ENCODE measurements at regions not wholly inside any gene's neighbourhood (a gene's known extent, or its start where the extent isn't known, plus 50 kb on each side); places are given as distances from the start of the nearest gene placed in this dataset.

GRCh38 chr11:31922450-31922849, 111.3 kb upstream of the PAX6 start:
- Histone ChIP-seq H3K4ac (replicated peaks; ENCODE audit: insufficient read length, low read depth, low read length) (no peak overlapping the region), H3K9ac (replicated peaks in 1 of 4; ENCODE audit: extremely low read depth in 1 of 4, low read depth in 3 of 4, low read length in 3 of 4) (no peak overlapping the region), H4K20me1 (replicated peaks in 1 of 2; ENCODE audit: control insufficient read depth in 1 of 2, insufficient read depth in 2 of 2, low read length in 2 of 2) (no peaks in the 10 kb centered on the region), H3K18ac (ENCODE audit: extremely low read depth, low read length) (no peak overlapping the region), H3K4me3 (ENCODE audit: extremely low read depth in 1 of 4, insufficient read depth in 2 of 4, low read depth in 3 of 4, low read length in 4 of 4) (no peak overlapping the region), H3K79me1 (ENCODE audit: low read depth, low read length) (no peaks in the 10 kb centered on the region), H3K4me1 (replicated peaks in 1 of 4; ENCODE audit: control insufficient read depth in 3 of 4, insufficient read depth in 4 of 4, low read length in 3 of 4) (no peaks in the 10 kb centered on the region), H3K56ac (replicated peaks; ENCODE audit: insufficient read length, low read depth, low read length) (no peak overlapping the region), H4K91ac (replicated peaks; ENCODE audit: insufficient read length, low read length) (no peak overlapping the region), H3K27ac (ENCODE audit: low read depth, low read length) (no peak overlapping the region), H2BK20ac (ENCODE audit: low read length) (no peak overlapping the region), H2BK15ac (ENCODE audit: low read length) (no peak overlapping the region), H2BK12ac (ENCODE audit: low read depth, low read length) (no peak overlapping the region), H3K14ac (ENCODE audit: insufficient read length) (no peak overlapping the region), H3K23ac (ENCODE audit: insufficient read length) (no peak overlapping the region), H2AK5ac (ENCODE audit: low read depth, low read length) (no peak overlapping the region), H2AFZ (ENCODE audit: low read length) (no peak overlapping the region), H3K27me3 (replicated peaks in 1 of 4; ENCODE audit: control insufficient read depth in 3 of 4, extremely low read depth in 1 of 4, insufficient read depth in 3 of 4, low read length in 3 of 4) (no peaks in the 10 kb centered on the region), H3K36me3 (ENCODE audit: control insufficient read depth in 2 of 4, insufficient read depth in 4 of 4, low read length in 3 of 4) (no peaks in the 10 kb centered on the region), H3K79me2 (ENCODE audit: control insufficient read depth in 1 of 2, insufficient read depth in 2 of 2, low read length in 2 of 2) (no peaks in the 10 kb centered on the region), H3K9me3 (ENCODE audit: insufficient read depth in 2 of 2, low read depth in 1 of 2, low read length in 1 of 2) (no peaks in the 10 kb centered on the region), H4K8ac (ENCODE audit: extremely low read depth, insufficient read depth, low read length) (no peak overlapping the region), H3K4me2 (ENCODE audit: insufficient read depth in 1 of 2, low read depth in 2 of 2, low read length in 2 of 2) (no peak overlapping the region), H3K23me2 (ENCODE audit: low read depth, low read length) (no peaks in the 10 kb centered on the region), H2BK5ac (ENCODE audit: low read depth, low read length) (no peak overlapping the region), H2BK120ac (replicated peaks; ENCODE audit: low read depth, low read length) (no peak overlapping the region), H4K5ac (ENCODE audit: insufficient read length, low read depth, low read length) (no peak overlapping the region)
- 87% methylated on average over 3 of the region's 3 CpGs; no CpG with 5 or more reads in 1 of the 2 experiments for WGBS, 2 experiments (ENCODE audit: extremely low coverage in 1 of 2, insufficient coverage in 1 of 2, insufficient read length in 1 of 2, insufficient replicate concordance in 2 of 2, low coverage in 1 of 2, low lambda C conversion rate in 2 of 2, missing lambda C conversion rate in 1 of 2)
- FAIRE-seq: no peak
- ChIA-PET POLR2A (ENCODE audit: partially characterized antibody) (no interaction called here), CTCF (ENCODE audit: partially characterized antibody) (interaction anchor here (0.5 to 1.9 kb wide), 3 partner anchors 35 to 224 kb away, joined by 3 to 7 read pairs (median 5); no protein-coding TSS in a partner anchor)
- DNase-seq (ENCODE audit: low read depth in 1 of 2, low spot score in 2 of 2): no peak
- TF ChIP-seq NANOG (IDR thresholded peaks at IDR 0.05; ENCODE audit: insufficient read depth, low read depth, low read length, poor library complexity, severe bottlenecking): no peak
- no peak for TF ChIP-seq BCL11A (IDR thresholded peaks at IDR 0.05; ENCODE audit: low read depth in 2 of 2, low read length in 2 of 2)
- no peak for TF ChIP-seq SIN3A (conservative IDR thresholded peaks at IDR 0.05 in 1 of 2, IDR thresholded peaks at IDR 0.05 in 1 of 2; ENCODE audit: low read depth in 1 of 2, low read length in 2 of 2)
- TF ChIP-seq GABPA (IDR thresholded peaks at IDR 0.05; ENCODE audit: borderline replicate concordance, insufficient read depth, low read length): no peak
- no peak for TF ChIP-seq TBP (IDR thresholded peaks at IDR 0.05; ENCODE audit: low read depth, low read length)
- no peak for TF ChIP-seq RNF2 (IDR thresholded peaks at IDR 0.05; ENCODE audit: borderline replicate concordance, low read depth, low read length, missing control alignments, poor library complexity, severe bottlenecking)
- TF ChIP-seq CHD2 (IDR thresholded peaks at IDR 0.05; ENCODE audit: low read length): no peak
- no peak for TF ChIP-seq PHF8 (conservative IDR thresholded peaks at IDR 0.05; ENCODE audit: low read depth, low read length)
- TF ChIP-seq SIX5 (IDR thresholded peaks at IDR 0.05; ENCODE audit: low read depth, low read length): no peak
- no peak for TF ChIP-seq TCF12 (IDR thresholded peaks at IDR 0.05; ENCODE audit: low read depth, low read length)
- no peak for TF ChIP-seq POU5F1 (IDR thresholded peaks at IDR 0.05; ENCODE audit: low read depth, low read length)
- TF ChIP-seq USF2 (IDR thresholded peaks at IDR 0.05; ENCODE audit: low read length): no peak
- TF ChIP-seq SRF (IDR thresholded peaks at IDR 0.05; ENCODE audit: low read depth, low read length): no peak

All from H1 (cell line).